H9 (cell line): ENCODE measurements at regions not wholly inside any gene's neighbourhood (a gene's known extent, or its start where the extent isn't known, plus 50 kb on each side); places are given as distances from the start of the nearest gene placed in this dataset.

Experiments used
- DNase-seq: peaks from one replicate; pipeline ENCODE4 v3.0.0-alpha.2; 2017
- H2AFZ ChIP-seq: one replicate; pipeline ENCODE4 v1.6.1; 2013; ENCODE audit warnings: mild to moderate bottlenecking, low read length, control low read depth, moderate library complexity
- H2AK5ac ChIP-seq: 2 replicates; pipeline ENCODE4 v1.6.1; 2013; ENCODE audit warnings: low read length, control low read depth, mixed read lengths; ENCODE audit not compliant: insufficient read length
- H2BK120ac ChIP-seq: one replicate; pipeline ENCODE4 v1.6.1; 2013; ENCODE audit warnings: low read depth, mild to moderate bottlenecking, low read length, control low read depth, inconsistent platforms; ENCODE audit not compliant: poor library complexity, severe bottlenecking
- H2BK12ac ChIP-seq: 2 replicates; pipeline ENCODE4 v1.6.1; 2013; ENCODE audit warnings: low read length, control low read depth, mixed read lengths, low read depth; ENCODE audit not compliant: insufficient read length
- H2BK15ac ChIP-seq: 2 replicates; pipeline ENCODE4 v1.6.1; 2013; ENCODE audit warnings: low read depth, low read length, control low read depth
- H2BK20ac ChIP-seq: one replicate; pipeline ENCODE4 v1.6.1; 2013; ENCODE audit warnings: low read depth, mild to moderate bottlenecking, low read length, control low read depth, inconsistent platforms; ENCODE audit not compliant: poor library complexity, severe bottlenecking
- H2BK5ac ChIP-seq: 2 replicates; pipeline ENCODE4 v1.6.1; 2013; ENCODE audit warnings: low read length, control low read depth, mixed read lengths; ENCODE audit not compliant: insufficient read length
- H3K14ac ChIP-seq: 2 replicates; pipeline ENCODE4 v1.6.1; 2013; ENCODE audit warnings: low read length, control low read depth; ENCODE audit not compliant: insufficient read depth
- H3K18ac ChIP-seq: 2 replicates; pipeline ENCODE4 v1.6.1; 2013; ENCODE audit warnings: low read depth, mild to moderate bottlenecking, mixed read lengths, low read length, control low read depth; ENCODE audit not compliant: insufficient read length
- H3K23ac ChIP-seq: 2 replicates; pipeline ENCODE4 v1.6.1; 2013; ENCODE audit warnings: low read length, control low read depth, mixed read lengths, low read depth; ENCODE audit not compliant: insufficient read length
- H3K23me2 ChIP-seq: 2 replicates; pipeline ENCODE4 v1.6.1; 2013; ENCODE audit warnings: low read depth, mild to moderate bottlenecking, mixed read lengths, low read length, control low read depth; ENCODE audit not compliant: insufficient read length, poor library complexity, severe bottlenecking
- H3K27ac ChIP-seq: 2 replicates; pipeline ENCODE4 v1.5.1; 2013; ENCODE audit warnings: low read length, control low read depth, mixed read lengths, low read depth; ENCODE audit not compliant: insufficient read length
- H3K27me3 ChIP-seq: 2 replicates; pipeline ENCODE4 v1.6.1; 2013; ENCODE audit warnings: low read length, control low read depth, inconsistent platforms; ENCODE audit not compliant: insufficient read depth
- H3K4ac ChIP-seq: 2 replicates; pipeline ENCODE4 v1.6.1; 2013; ENCODE audit warnings: low read depth, mild to moderate bottlenecking, control low read depth, inconsistent platforms, low read length, moderate library complexity
- H3K4me1 ChIP-seq: 2 replicates; pipeline ENCODE4 v1.6.1; 2013; ENCODE audit warnings: low read length, control low read depth, inconsistent platforms; ENCODE audit not compliant: insufficient read depth
- H3K4me2 ChIP-seq: 2 replicates; pipeline ENCODE4 v1.6.1; 2013; ENCODE audit warnings: low read length, control low read depth, mixed read lengths; ENCODE audit not compliant: insufficient read length, insufficient read depth
- H3K56ac ChIP-seq: 2 replicates; pipeline ENCODE4 v1.6.1; 2013; ENCODE audit warnings: low read depth, mild to moderate bottlenecking, mixed read lengths, low read length, control low read depth; ENCODE audit not compliant: insufficient read length
- H3K79me1 ChIP-seq: 2 replicates; pipeline ENCODE4 v1.6.1; 2013; ENCODE audit warnings: low read depth, mild to moderate bottlenecking, moderate library complexity, low read length, control low read depth, inconsistent platforms; ENCODE audit not compliant: insufficient read depth, poor library complexity, severe bottlenecking
- H3K79me2 ChIP-seq: 2 replicates; pipeline ENCODE4 v1.6.1; 2013; ENCODE audit warnings: low read length, control low read depth, inconsistent platforms; ENCODE audit not compliant: insufficient read depth
- H3K9ac ChIP-seq: 2 replicates; pipeline ENCODE4 v1.6.1; 2013; ENCODE audit warnings: low read length, control low read depth, mixed read lengths; ENCODE audit not compliant: insufficient read length; ENCODE audit errors: extremely low read depth
- H3K9me3 ChIP-seq: one replicate; pipeline ENCODE4 v1.6.1; 2013; ENCODE audit warnings: low read depth, low read length, inconsistent platforms; ENCODE audit not compliant: control insufficient read depth
- H3T11ph ChIP-seq: one replicate; pipeline ENCODE4 v1.6.1; 2013; ENCODE audit warnings: mild to moderate bottlenecking, low read length, control low read depth, inconsistent platforms
- H4K20me1 ChIP-seq: one replicate; pipeline ENCODE4 v1.6.1; 2013; ENCODE audit not compliant: control insufficient read depth, insufficient read length, insufficient read depth
- H4K5ac ChIP-seq: 2 replicates; pipeline ENCODE4 v1.6.1; 2013; ENCODE audit warnings: low read depth, mild to moderate bottlenecking, mixed read lengths, low read length, control low read depth; ENCODE audit not compliant: insufficient read length
- H4K8ac ChIP-seq: replicated peaks from 2 replicates; pipeline ENCODE4 v1.6.1; 2013; ENCODE audit warnings: low read length, control low read depth, mixed read lengths, low read depth; ENCODE audit not compliant: insufficient read length
- H4K91ac ChIP-seq: 2 replicates; pipeline ENCODE4 v1.6.1; 2013; ENCODE audit warnings: low read depth, mild to moderate bottlenecking, moderate library complexity, mixed read lengths, low read length, control low read depth; ENCODE audit not compliant: insufficient read length
- H3K27ac Mint-ChIP-seq, 3 experiments: 2 replicates in 2 of 3; 3 replicates in 1 of 3; pipeline ENCODE4 v1.8.0; 2020 to 2021; ENCODE audit warnings: mixed read lengths in 3 of 3, mild to moderate bottlenecking in 1 of 3, moderate library complexity in 1 of 3
- H3K27me3 Mint-ChIP-seq: 2 replicates; pipeline ENCODE4 v1.8.0; 2021; ENCODE audit warnings: low read depth, mild to moderate bottlenecking, moderate library complexity, mixed read lengths
- H3K36me3 Mint-ChIP-seq, 3 experiments: 2 replicates in 2 of 3; 3 replicates in 1 of 3; pipeline ENCODE4 v1.8.0; 2020 to 2021; ENCODE audit warnings: low read depth in 3 of 3, mixed read lengths in 3 of 3; ENCODE audit not compliant: insufficient read depth in 1 of 3
- H3K4me1 Mint-ChIP-seq, 2 experiments: 2 replicates each; pipeline ENCODE4 v1.8.0; 2020; ENCODE audit warnings: mixed read lengths in 2 of 2
- H3K4me3 Mint-ChIP-seq, 2 experiments: 2 replicates in 1 of 2; 3 replicates in 1 of 2; pipeline ENCODE4 v1.8.0; 2020 to 2021; ENCODE audit warnings: mild to moderate bottlenecking in 2 of 2, mixed read lengths in 2 of 2, moderate library complexity in 1 of 2
- H3K9me3 Mint-ChIP-seq, 2 experiments: 2 replicates in 1 of 2; 3 replicates in 1 of 2; pipeline ENCODE4 v1.8.0; 2020; ENCODE audit warnings: mild to moderate bottlenecking in 2 of 2, mixed read lengths in 2 of 2, moderate library complexity in 1 of 2
- WGBS: extraction: QIAGEN DNeasy Blood & Tissue Kit; methylation state at CpG from one replicate; pipeline ENCODE4 v1.1.7; 2013; ENCODE audit warnings: missing lambda C conversion rate, low lambda C conversion rate, mixed read lengths; ENCODE audit not compliant: insufficient read length; ENCODE audit errors: extremely low coverage; 5-methylcytosine and 5-hydroxymethylcytosine counted together
- TF ChIP-seq, protein P1 (sequence below): fragments of 200-600 bp; sonication (generic); conservative IDR thresholded peaks from 3 replicates; pipeline ENCODE4 v1.8.0; 2021; ENCODE audit warnings: antibody characterized with exemption, mild to moderate bottlenecking

DNA sequence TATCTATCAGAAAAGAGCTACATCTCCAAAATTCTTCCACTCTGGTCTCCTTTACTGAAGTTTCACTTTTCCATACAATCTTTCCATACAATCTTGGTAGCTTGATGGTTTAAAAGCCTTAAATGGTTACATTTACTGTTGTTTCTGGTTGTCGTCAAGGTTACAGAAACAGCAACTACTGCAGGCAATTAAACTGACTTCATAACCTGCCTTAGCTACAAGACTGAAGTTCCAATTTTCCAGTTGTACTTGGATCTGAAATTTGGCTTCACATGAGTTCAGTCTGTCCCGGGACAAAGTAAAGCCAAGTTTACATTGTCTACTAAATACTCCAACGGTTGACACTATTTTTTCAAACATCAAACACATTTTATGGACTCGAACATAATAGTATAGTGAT is 326.4 kb downstream of the ANKRD50 start:
- Histone ChIP-seq H3K79me1 (no peaks in the 10 kb centered on the region), H3K4me2 (no peak overlapping the region), H3K79me2 (no peaks in the 10 kb centered on the region), H2AK5ac (no peak overlapping the region), H2BK5ac (no peak overlapping the region), H3K4me1 (no peaks in the 10 kb centered on the region), H3T11ph (peak overlapping the region; percentile 70), H3K9ac (no peak overlapping the region), H3K23ac (no peak overlapping the region), H3K27me3 (no peaks in the 10 kb centered on the region), H3K9me3 (no peaks in the 10 kb centered on the region), H2BK15ac (no peak overlapping the region), H3K18ac (no peak overlapping the region), H3K14ac (no peak overlapping the region), H3K27ac (no peak overlapping the region), H2AFZ (no peak overlapping the region), H2BK120ac (no peak overlapping the region), H4K91ac (no peak overlapping the region), H2BK20ac (no peak overlapping the region), H3K4ac (no peak overlapping the region), H3K56ac (no peak overlapping the region), H3K23me2 (no peaks in the 10 kb centered on the region), H4K8ac (no peak overlapping the region), H4K20me1 (no peaks in the 10 kb centered on the region), H4K5ac (no peak overlapping the region), H2BK12ac (no peak overlapping the region)
- TF ChIP-seq, protein P1, sequence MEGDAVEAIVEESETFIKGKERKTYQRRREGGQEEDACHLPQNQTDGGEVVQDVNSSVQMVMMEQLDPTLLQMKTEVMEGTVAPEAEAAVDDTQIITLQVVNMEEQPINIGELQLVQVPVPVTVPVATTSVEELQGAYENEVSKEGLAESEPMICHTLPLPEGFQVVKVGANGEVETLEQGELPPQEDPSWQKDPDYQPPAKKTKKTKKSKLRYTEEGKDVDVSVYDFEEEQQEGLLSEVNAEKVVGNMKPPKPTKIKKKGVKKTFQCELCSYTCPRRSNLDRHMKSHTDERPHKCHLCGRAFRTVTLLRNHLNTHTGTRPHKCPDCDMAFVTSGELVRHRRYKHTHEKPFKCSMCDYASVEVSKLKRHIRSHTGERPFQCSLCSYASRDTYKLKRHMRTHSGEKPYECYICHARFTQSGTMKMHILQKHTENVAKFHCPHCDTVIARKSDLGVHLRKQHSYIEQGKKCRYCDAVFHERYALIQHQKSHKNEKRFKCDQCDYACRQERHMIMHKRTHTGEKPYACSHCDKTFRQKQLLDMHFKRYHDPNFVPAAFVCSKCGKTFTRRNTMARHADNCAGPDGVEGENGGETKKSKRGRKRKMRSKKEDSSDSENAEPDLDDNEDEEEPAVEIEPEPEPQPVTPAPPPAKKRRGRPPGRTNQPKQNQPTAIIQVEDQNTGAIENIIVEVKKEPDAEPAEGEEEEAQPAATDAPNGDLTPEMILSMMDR: no peak
- no peak overlapping the region for H3K27ac Mint-ChIP-seq
- no peaks in the 10 kb centered on the region for H3K36me3 Mint-ChIP-seq
- H3K4me3 Mint-ChIP-seq: no peak overlapping the region
- H3K4me1 Mint-ChIP-seq: peaks cover 6 to 8% of the 10 kb centered on the region in 2 experiments; a peak in 3 of 4 replicates
- DNase-seq: no peak
- H3K27me3 Mint-ChIP-seq: no peaks in the 10 kb centered on the region
- WGBS: no CpG with 5 or more reads among the region's 4 CpGs
- H3K9me3 Mint-ChIP-seq: no peaks in the 10 kb centered on the region
